GM23338 (cell line): ENCODE measurements at regions not wholly inside any gene's neighbourhood (a gene's known extent, or its start where the extent isn't known, plus 50 kb on each side); places are given as distances from the start of the nearest gene placed in this dataset.

Source experiments
- CREB1 ChIP-seq: fragments of 250-450 bp; sonication (Bioruptor Pico); IDR thresholded peaks from 2 replicates; pipeline ENCODE4 v1.5.0; 2020; ENCODE audit warnings: low read depth, mild to moderate bottlenecking, moderate library complexity
- CTCF ChIP-seq, 2 experiments: fragments of 200-600 bp in 1 of 2; sonication (generic) in 1 of 2; conservative IDR thresholded peaks; 2 replicates each; pipeline versions ENCODE4 v1.5.1 to v1.6.1; 2016 to 2017; ENCODE audit warnings: antibody characterized with exemption in 2 of 2, low read depth in 2 of 2, mild to moderate bottlenecking in 2 of 2, moderate library complexity in 1 of 2
- EZH2 ChIP-seq: fragments of 200-600 bp; sonication (generic); IDR thresholded peaks from one replicate; pipeline ENCODE4 v1.8.0; 2017; ENCODE audit warnings: antibody characterized with exemption, mild to moderate bottlenecking, low read depth; ENCODE audit not compliant: unreplicated experiment
- EZH2phosphoT487 ChIP-seq: fragments of 200-600 bp; sonication (generic); IDR thresholded peaks from one replicate; pipeline ENCODE4 v1.8.1; 2018; ENCODE audit warnings: antibody characterized with exemption; ENCODE audit not compliant: unreplicated experiment
- JUNB ChIP-seq: IDR thresholded peaks from one replicate; pipeline ENCODE4 v1.6.1; 2016; ENCODE audit warnings: antibody characterized with exemption; ENCODE audit not compliant: unreplicated experiment
- POLR2AphosphoS5 ChIP-seq: IDR thresholded peaks from 2 replicates; pipeline ENCODE4 v1.6.1; 2016; ENCODE audit warnings: antibody characterized with exemption, low read depth
- REST ChIP-seq: IDR thresholded peaks from one replicate; pipeline ENCODE4 v1.6.1; 2018; ENCODE audit warnings: antibody characterized with exemption; ENCODE audit not compliant: unreplicated experiment

- TF ChIP-seq CTCF (conservative IDR thresholded peaks at IDR 0.05; ENCODE audit: low read depth in 2 of 2) (no peak), EZH2 (no peak), POLR2AphosphoS5 (no peak), EZH2phosphoT487 (no peak), JUNB (no peak), CREB1 (CRISPR knock-in tag) (no peak), REST (no peak)
These were observed 59.2 kb upstream of the SLC24A5 start for GRCh38 chr15:48061605-48062004.
